Chondrocyte (in vitro differentiated cells): ENCODE measurements at regions not wholly inside any gene's neighbourhood (a gene's known extent, or its start where the extent isn't known, plus 50 kb on each side); places are given as distances from the start of the nearest gene placed in this dataset.

Experiments used
- DNase-seq: peaks from one replicate; pipeline ENCODE4 v3.0.0; 2021; ENCODE audit warnings: mixed read lengths, low spot score
- H3K27ac Mint-ChIP-seq: one replicate; pipeline ENCODE4 v1.8.0; 2021; ENCODE audit warnings: mild to moderate bottlenecking, moderate library complexity, mixed read lengths; ENCODE audit not compliant: unreplicated experiment
- H3K27me3 Mint-ChIP-seq: 2 replicates; pipeline ENCODE4 v1.8.0; 2021; ENCODE audit warnings: low read depth, mixed read lengths
- H3K36me3 Mint-ChIP-seq: 2 replicates; pipeline ENCODE4 v1.8.0; 2021; ENCODE audit warnings: low read depth, mixed read lengths
- H3K4me1 Mint-ChIP-seq: 2 replicates; pipeline ENCODE4 v1.8.0; 2021; ENCODE audit warnings: low read depth, mild to moderate bottlenecking, mixed read lengths
- H3K4me3 Mint-ChIP-seq: one replicate; pipeline ENCODE4 v1.8.0; 2021; ENCODE audit warnings: mild to moderate bottlenecking, moderate library complexity, mixed read lengths; ENCODE audit not compliant: unreplicated experiment
- H3K9me3 Mint-ChIP-seq: 2 replicates; pipeline ENCODE4 v1.8.0; 2021; ENCODE audit warnings: low read depth, mixed read lengths
- CTCF ChIP-seq: fragments of 200-600 bp; sonication (generic); IDR thresholded peaks from 2 replicates; pipeline ENCODE4 v1.5.0; 2021; ENCODE audit warnings: antibody characterized with exemption, mild to moderate bottlenecking, moderate library complexity

GRCh38 chr14:84674636-84675035 is 855.3 kb upstream of the FLRT2 start:
- Mint-ChIP-seq H3K27me3 (no peaks in the 10 kb centered on the region), H3K27ac (no peak overlapping the region), H3K4me3 (no peak overlapping the region), H3K4me1 (peaks cover 11% of the 10 kb centered on the region), H3K36me3 (no peaks in the 10 kb centered on the region), H3K9me3 (no peaks in the 10 kb centered on the region)
- no peak for TF ChIP-seq CTCF
- no peak for DNase-seq

GRCh38 chr14:84686550-84686949 is 843.4 kb upstream of the FLRT2 start:
- peaks cover 4% of the 10 kb centered on the region for H3K9me3 Mint-ChIP-seq
- H3K4me1 Mint-ChIP-seq = no peaks in the 10 kb centered on the region
- TF ChIP-seq CTCF = no peak
- no peak for DNase-seq
- H3K27ac Mint-ChIP-seq = no peak overlapping the region
- no peaks in the 10 kb centered on the region for H3K27me3 Mint-ChIP-seq
- no peaks in the 10 kb centered on the region for H3K36me3 Mint-ChIP-seq
- no peak overlapping the region for H3K4me3 Mint-ChIP-seq

- no peak for TF ChIP-seq CTCF
- Mint-ChIP-seq H3K9me3 (peaks cover 4% of the 10 kb centered on the region), H3K27ac (no peak overlapping the region), H3K4me1 (no peaks in the 10 kb centered on the region), H3K27me3 (no peaks in the 10 kb centered on the region), H3K4me3 (no peak overlapping the region), H3K36me3 (no peaks in the 10 kb centered on the region)
- no peak for DNase-seq
Measured at GRCh38 chr14:84688297-84689025, 841.5 kb upstream of the FLRT2 start.

GRCh38 chr14:84694161-84694560 is 835.8 kb upstream of the FLRT2 start:
- Mint-ChIP-seq H3K4me3 (no peak overlapping the region), H3K36me3 (no peaks in the 10 kb centered on the region), H3K27me3 (no peaks in the 10 kb centered on the region), H3K9me3 (no peaks in the 10 kb centered on the region), H3K27ac (no peak overlapping the region), H3K4me1 (no peaks in the 10 kb centered on the region)
- TF ChIP-seq CTCF = no peak
- no peak for DNase-seq

- Mint-ChIP-seq H3K27me3 (no peaks in the 10 kb centered on the region), H3K9me3 (peaks cover 3% of the 10 kb centered on the region), H3K27ac (no peak overlapping the region), H3K36me3 (no peaks in the 10 kb centered on the region), H3K4me3 (no peak overlapping the region), H3K4me1 (peaks cover 19% of the 10 kb centered on the region)
- no peak for TF ChIP-seq CTCF
- no peak for DNase-seq
Measured at GRCh38 chr14:84704601-84705000, 825.3 kb upstream of the FLRT2 start.
